ENCODE measurements at regions not wholly inside any gene's neighbourhood (a gene's known extent, or its start where the extent isn't known, plus 50 kb on each side); places are given as distances from the start of the nearest gene placed in this dataset.
"Not testable (repeated sequence)": the region's sequence is repeated elsewhere in the genome, so short reads cannot be mapped to it uniquely, and the experiment has no call there.

DNA sequence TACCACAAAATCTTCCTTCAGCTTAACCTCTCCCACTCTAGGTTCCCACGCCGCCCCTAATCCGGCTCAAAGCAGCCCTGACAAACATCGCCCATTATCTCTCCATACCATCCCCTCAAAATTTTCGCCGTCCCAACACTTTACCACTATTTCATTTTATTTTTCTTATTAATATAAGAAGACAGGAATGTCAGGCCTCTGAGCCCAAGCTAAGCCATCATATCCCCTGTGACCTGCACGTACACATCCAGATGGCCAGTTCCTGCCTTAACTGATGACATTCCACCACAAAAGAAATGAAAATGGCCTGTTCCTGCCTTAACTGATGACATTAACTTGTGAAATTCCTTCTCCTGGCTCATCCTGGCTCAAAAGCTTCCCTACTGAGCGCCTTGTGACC, 243.4 kb upstream of the PROK2 start:
- H3F3A ChIP-seq (ENCODE audit: insufficient read depth); H4K20me1 ChIP-seq (ENCODE audit: low read depth, low read length); H3K79me2 ChIP-seq (ENCODE audit: insufficient read depth, low read length); H3K9me2 ChIP-seq (replicated peaks; ENCODE audit: insufficient read depth, low read length); H3K36me3 ChIP-seq (ENCODE audit: low read length); H3K9me3 ChIP-seq (ENCODE audit: insufficient read depth, low read length); H3K27me3 ChIP-seq (ENCODE audit: low read length); H3K4me2 ChIP-seq (ENCODE audit: low read depth, low read length, poor library complexity, severe bottlenecking); H2AFZ ChIP-seq (ENCODE audit: low read depth, low read length, severe bottlenecking); H3K27ac ChIP-seq (ENCODE audit: low read depth, low read length); H3K9ac ChIP-seq (ENCODE audit: low read length); H3K4me3 ChIP-seq (ENCODE audit: insufficient read depth, low read length, poor library complexity, severe bottlenecking): not testable (repeated sequence)

- not testable (repeated sequence) for H3F3A ChIP-seq (ENCODE audit: insufficient read depth); H3K27me3 ChIP-seq (ENCODE audit: low read length); H3K9ac ChIP-seq (ENCODE audit: low read length); H3K4me3 ChIP-seq (ENCODE audit: insufficient read depth, low read length, poor library complexity, severe bottlenecking); H3K9me2 ChIP-seq (replicated peaks; ENCODE audit: insufficient read depth, low read length); H3K36me3 ChIP-seq (ENCODE audit: low read length); H2AFZ ChIP-seq (ENCODE audit: low read depth, low read length, severe bottlenecking); H3K27ac ChIP-seq (ENCODE audit: low read depth, low read length); H4K20me1 ChIP-seq (ENCODE audit: low read depth, low read length); H3K4me2 ChIP-seq (ENCODE audit: low read depth, low read length, poor library complexity, severe bottlenecking); H3K79me2 ChIP-seq (ENCODE audit: insufficient read depth, low read length); H3K9me3 ChIP-seq (ENCODE audit: insufficient read depth, low read length)
Observed at GRCh38 chr3:72027728-72028127, 242.8 kb upstream of the PROK2 start.

DNA sequence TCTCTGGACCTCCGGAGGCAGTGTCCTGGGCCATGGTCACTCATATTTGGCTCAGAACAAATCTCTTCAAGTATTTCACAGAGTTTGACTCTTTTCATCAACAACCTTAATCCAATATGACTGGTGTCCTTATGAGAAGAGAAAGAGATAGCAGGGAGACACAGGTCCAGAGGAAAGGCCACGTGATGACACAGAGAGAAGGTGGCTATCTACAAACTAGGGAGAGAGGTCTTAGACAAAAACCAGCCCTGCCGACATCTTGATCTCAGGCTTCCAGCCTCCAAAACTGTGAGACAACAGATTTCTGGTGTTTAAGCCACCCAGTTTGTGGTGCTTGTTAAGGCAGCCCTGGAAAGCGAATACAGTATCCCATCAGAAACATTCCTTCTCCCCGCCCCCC, 237.1 kb upstream of the PROK2 start:
- H3K9me3 ChIP-seq (ENCODE audit: insufficient read depth, low read length): no peaks in the 10 kb centered on the region
- no peak overlapping the region for H3K27ac ChIP-seq (ENCODE audit: low read depth, low read length)

GRCh38 chr3:72021531-72021930, 236.6 kb upstream of the PROK2 start:
- H3K9me3 ChIP-seq (ENCODE audit: insufficient read depth, low read length): no peaks in the 10 kb centered on the region
- H2AFZ ChIP-seq (ENCODE audit: low read depth, low read length, severe bottlenecking): no peak overlapping the region
- no peak overlapping the region for H3K4me2 ChIP-seq (ENCODE audit: low read depth, low read length, poor library complexity, severe bottlenecking)
- no peak overlapping the region for H3K27ac ChIP-seq (ENCODE audit: low read depth, low read length)
- H4K20me1 ChIP-seq (ENCODE audit: low read depth, low read length): no peaks in the 10 kb centered on the region
- no peaks in the 10 kb centered on the region for H3F3A ChIP-seq (ENCODE audit: insufficient read depth)
- H3K79me2 ChIP-seq (ENCODE audit: insufficient read depth, low read length): no peaks in the 10 kb centered on the region
- no peak overlapping the region for H3K4me3 ChIP-seq (ENCODE audit: insufficient read depth, low read length, poor library complexity, severe bottlenecking)
- TF ChIP-seq CTCF (IDR thresholded peaks at IDR 0.05; ENCODE audit: insufficient read depth, low read length, poor library complexity, severe bottlenecking): no peak
- H3K27me3 ChIP-seq (ENCODE audit: low read length): no peaks in the 10 kb centered on the region
- no peaks in the 10 kb centered on the region for H3K9me2 ChIP-seq (replicated peaks; ENCODE audit: insufficient read depth, low read length)
- no peaks in the 10 kb centered on the region for H3K36me3 ChIP-seq (ENCODE audit: low read length)
- H3K9ac ChIP-seq (ENCODE audit: low read length): no peak overlapping the region

More for the DNA sequence above, 237.1 kb upstream of the PROK2 start:
- Histone ChIP-seq H3K9ac (ENCODE audit: low read length) (no peak overlapping the region), H3K4me2 (ENCODE audit: low read depth, low read length, poor library complexity, severe bottlenecking) (no peak overlapping the region), H3K79me2 (ENCODE audit: insufficient read depth, low read length) (no peaks in the 10 kb centered on the region), H2AFZ (ENCODE audit: low read depth, low read length, severe bottlenecking) (no peak overlapping the region), H3F3A (ENCODE audit: insufficient read depth) (no peaks in the 10 kb centered on the region), H3K9me2 (replicated peaks; ENCODE audit: insufficient read depth, low read length) (no peaks in the 10 kb centered on the region), H3K36me3 (ENCODE audit: low read length) (no peaks in the 10 kb centered on the region), H3K27me3 (ENCODE audit: low read length) (no peaks in the 10 kb centered on the region), H4K20me1 (ENCODE audit: low read depth, low read length) (no peaks in the 10 kb centered on the region), H3K4me3 (ENCODE audit: insufficient read depth, low read length, poor library complexity, severe bottlenecking) (no peak overlapping the region)
- no peak for TF ChIP-seq EZH2phosphoT487 (conservative IDR thresholded peaks at IDR 0.05; ENCODE audit: low read length)

GRCh38 chr3:72018343-72018984, 233.5 kb upstream of the PROK2 start:
- no peaks in the 10 kb centered on the region for H3K9me2 ChIP-seq (replicated peaks; ENCODE audit: insufficient read depth, low read length)
- no peak overlapping the region for H3K4me3 ChIP-seq (ENCODE audit: insufficient read depth, low read length, poor library complexity, severe bottlenecking)
- no peaks in the 10 kb centered on the region for H3K36me3 ChIP-seq (ENCODE audit: low read length)
- no peaks in the 10 kb centered on the region for H3K9me3 ChIP-seq (ENCODE audit: insufficient read depth, low read length)
- H3K9ac ChIP-seq (ENCODE audit: low read length): no peak overlapping the region
- TF ChIP-seq EZH2phosphoT487 (conservative IDR thresholded peaks at IDR 0.05; ENCODE audit: low read length) (no peak), CTCF (IDR thresholded peaks at IDR 0.05; ENCODE audit: insufficient read depth, low read length, poor library complexity, severe bottlenecking) (no peak)
- H3K79me2 ChIP-seq (ENCODE audit: insufficient read depth, low read length): no peaks in the 10 kb centered on the region
- no peak overlapping the region for H3K4me2 ChIP-seq (ENCODE audit: low read depth, low read length, poor library complexity, severe bottlenecking)
- H3K27ac ChIP-seq (ENCODE audit: low read depth, low read length): no peak overlapping the region
- H3F3A ChIP-seq (ENCODE audit: insufficient read depth): no peaks in the 10 kb centered on the region
- H3K27me3 ChIP-seq (ENCODE audit: low read length): no peaks in the 10 kb centered on the region
- no peak overlapping the region for H2AFZ ChIP-seq (ENCODE audit: low read depth, low read length, severe bottlenecking)
- no peaks in the 10 kb centered on the region for H4K20me1 ChIP-seq (ENCODE audit: low read depth, low read length)

All from SU-DHL-6 (cell line).